HL-60 (cell line): ENCODE measurements at regions not wholly inside any gene's neighbourhood (a gene's known extent, or its start where the extent isn't known, plus 50 kb on each side); places are given as distances from the start of the nearest gene placed in this dataset.

Experiments
- DNase-seq, 2 experiments: peaks; one replicate each; pipeline ENCODE4 v3.0.0-alpha.2; 2010 to 2020; ENCODE audit warnings: low read depth in 1 of 2, low spot score in 1 of 2
- H3K27ac ChIP-seq: fragments of 250-450 bp; sonication (Bioruptor Pico); replicated peaks from 2 replicates; pipeline ENCODE4 v1.5.1; 2020; ENCODE audit warnings: mild to moderate bottlenecking, moderate library complexity
- H3K27me3 ChIP-seq: fragments of 250-450 bp; sonication (Bioruptor Pico); 2 replicates; pipeline ENCODE4 v1.5.1; 2021; ENCODE audit warnings: mild to moderate bottlenecking, moderate library complexity; ENCODE audit not compliant: insufficient read depth, poor library complexity, severe bottlenecking
- H3K4me3 ChIP-seq: replicated peaks from 2 replicates; pipeline ENCODE4 v1.5.1; 2011; ENCODE audit warnings: mild to moderate bottlenecking, control low read depth, low read length; ENCODE audit not compliant: insufficient read depth
- CTCF ChIP-seq: IDR thresholded peaks from one replicate; pipeline ENCODE4 v1.5.1; 2011; ENCODE audit warnings: low read length, control low read depth, inconsistent platforms; ENCODE audit not compliant: insufficient read depth
- GABPA ChIP-seq: IDR thresholded peaks from 2 replicates; pipeline ENCODE4 v1.6.1; 2012; ENCODE audit warnings: low read depth
- POLR2AphosphoS5 ChIP-seq: IDR thresholded peaks from 2 replicates; pipeline ENCODE4 v1.6.1; 2012; ENCODE audit warnings: low read depth
- SPI1 ChIP-seq: IDR thresholded peaks from 2 replicates; pipeline ENCODE4 v1.6.1; 2012; ENCODE audit warnings: low read depth, mild to moderate bottlenecking, borderline replicate concordance
- TF ChIP-seq, protein P1 (sequence below): IDR thresholded peaks from 2 replicates; pipeline ENCODE4 v1.6.1; 2012; ENCODE audit warnings: low read depth; ENCODE audit not compliant: insufficient replicate concordance

DNA sequence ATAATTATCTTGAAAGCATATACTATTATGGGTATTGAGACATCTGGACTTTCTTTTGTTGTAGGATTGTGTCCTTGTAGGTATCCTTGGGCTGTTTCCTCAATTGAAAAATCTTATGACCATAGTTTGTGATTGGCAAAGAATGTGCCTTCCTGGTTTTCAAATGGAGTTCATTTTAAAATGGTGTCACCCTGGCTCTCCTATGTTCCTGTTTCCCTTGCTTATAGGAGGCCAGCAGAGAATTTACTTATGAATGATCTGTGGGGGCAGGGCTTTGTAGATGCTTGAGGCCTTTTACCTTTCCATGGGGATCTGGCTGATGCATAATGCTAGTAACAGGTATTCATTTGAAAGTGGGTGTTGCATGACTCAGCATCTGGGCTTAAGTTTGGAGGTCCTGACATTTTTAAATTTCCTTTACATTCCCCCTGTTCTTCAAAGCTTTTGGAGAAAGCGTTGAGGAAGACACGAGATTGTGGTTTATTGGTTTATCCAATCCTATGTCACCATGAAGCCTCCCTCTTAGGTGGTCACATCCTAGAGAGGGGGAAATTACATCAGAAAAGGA lies 135.0 kb upstream of the PROKR2 start:
- Histone ChIP-seq H3K27me3 (peaks cover 6% of the 10 kb centered on the region), H3K27ac (no peak overlapping the region), H3K4me3 (no peak overlapping the region)
- TF ChIP-seq POLR2AphosphoS5 (no peak), SPI1 (no peak), CTCF (no peak), GABPA (no peak)
- TF ChIP-seq, protein P1, sequence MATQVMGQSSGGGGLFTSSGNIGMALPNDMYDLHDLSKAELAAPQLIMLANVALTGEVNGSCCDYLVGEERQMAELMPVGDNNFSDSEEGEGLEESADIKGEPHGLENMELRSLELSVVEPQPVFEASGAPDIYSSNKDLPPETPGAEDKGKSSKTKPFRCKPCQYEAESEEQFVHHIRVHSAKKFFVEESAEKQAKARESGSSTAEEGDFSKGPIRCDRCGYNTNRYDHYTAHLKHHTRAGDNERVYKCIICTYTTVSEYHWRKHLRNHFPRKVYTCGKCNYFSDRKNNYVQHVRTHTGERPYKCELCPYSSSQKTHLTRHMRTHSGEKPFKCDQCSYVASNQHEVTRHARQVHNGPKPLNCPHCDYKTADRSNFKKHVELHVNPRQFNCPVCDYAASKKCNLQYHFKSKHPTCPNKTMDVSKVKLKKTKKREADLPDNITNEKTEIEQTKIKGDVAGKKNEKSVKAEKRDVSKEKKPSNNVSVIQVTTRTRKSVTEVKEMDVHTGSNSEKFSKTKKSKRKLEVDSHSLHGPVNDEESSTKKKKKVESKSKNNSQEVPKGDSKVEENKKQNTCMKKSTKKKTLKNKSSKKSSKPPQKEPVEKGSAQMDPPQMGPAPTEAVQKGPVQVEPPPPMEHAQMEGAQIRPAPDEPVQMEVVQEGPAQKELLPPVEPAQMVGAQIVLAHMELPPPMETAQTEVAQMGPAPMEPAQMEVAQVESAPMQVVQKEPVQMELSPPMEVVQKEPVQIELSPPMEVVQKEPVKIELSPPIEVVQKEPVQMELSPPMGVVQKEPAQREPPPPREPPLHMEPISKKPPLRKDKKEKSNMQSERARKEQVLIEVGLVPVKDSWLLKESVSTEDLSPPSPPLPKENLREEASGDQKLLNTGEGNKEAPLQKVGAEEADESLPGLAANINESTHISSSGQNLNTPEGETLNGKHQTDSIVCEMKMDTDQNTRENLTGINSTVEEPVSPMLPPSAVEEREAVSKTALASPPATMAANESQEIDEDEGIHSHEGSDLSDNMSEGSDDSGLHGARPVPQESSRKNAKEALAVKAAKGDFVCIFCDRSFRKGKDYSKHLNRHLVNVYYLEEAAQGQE = no peak
- no peak for DNase-seq

DNA sequence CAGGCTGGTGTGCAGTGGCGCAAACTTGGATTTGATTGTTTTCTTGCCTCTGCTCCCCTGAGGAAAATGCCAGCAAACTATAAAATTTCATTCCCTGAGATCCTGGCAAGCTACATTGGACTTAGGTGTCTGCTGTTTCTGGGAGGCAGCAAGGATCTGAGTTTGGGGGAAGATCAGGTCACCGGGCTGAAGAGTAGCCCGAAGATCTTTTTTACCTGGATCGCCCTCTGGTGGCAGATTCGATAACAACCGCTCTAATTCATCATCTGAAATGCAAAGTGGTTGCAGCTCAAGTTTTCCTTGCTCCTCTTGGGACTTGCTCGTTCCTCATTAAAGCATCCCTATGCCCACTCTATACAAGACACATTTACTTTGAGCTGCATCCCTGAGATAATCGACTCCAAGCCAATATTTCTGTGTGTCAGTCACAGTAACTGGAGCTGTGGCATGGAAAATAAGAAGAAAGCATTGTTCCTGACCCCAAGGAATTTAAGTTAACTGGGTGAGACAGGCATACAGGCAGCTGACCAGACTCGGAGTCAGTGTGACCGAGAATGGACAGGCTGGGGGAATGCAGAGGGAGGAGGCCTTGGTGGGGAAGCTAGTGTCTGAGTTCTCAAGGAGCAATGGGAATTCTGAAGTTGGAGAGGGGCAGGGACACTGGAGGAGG lies 131.8 kb upstream of the PROKR2 start:
- Histone ChIP-seq H3K27ac (no peak overlapping the region), H3K27me3 (peaks cover 16% of the 10 kb centered on the region), H3K4me3 (no peak overlapping the region)
- peak; percentile 11 to 30 for DNase-seq
- no peak for TF ChIP-seq POLR2AphosphoS5
- peak; percentile 71 for TF ChIP-seq CTCF
- no peak for TF ChIP-seq GABPA
- TF ChIP-seq SPI1 = no peak
- TF ChIP-seq, protein P1 = no peak

DNA sequence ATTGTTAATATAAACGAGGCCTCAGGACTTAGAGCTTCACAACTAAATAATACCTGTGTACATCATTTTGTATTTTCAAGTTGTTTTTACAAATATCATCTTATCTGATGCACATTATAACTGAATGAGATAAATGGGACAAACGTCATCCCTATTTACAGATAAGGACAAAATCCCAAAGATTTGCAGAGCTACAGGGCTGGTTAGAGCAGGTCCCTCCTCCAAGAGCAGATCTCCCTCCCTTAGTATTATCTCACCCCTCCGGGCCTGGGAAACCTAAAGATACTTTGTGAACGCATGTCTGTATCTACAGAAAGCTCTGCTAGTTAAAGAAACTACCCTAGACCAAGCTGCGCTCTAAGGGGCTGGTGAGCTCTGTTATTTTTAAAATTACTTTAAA lies 130.4 kb upstream of the PROKR2 start:
- H3K4me3 ChIP-seq = no peak overlapping the region
- TF ChIP-seq, protein P1 = no peak
- TF ChIP-seq POLR2AphosphoS5 = no peak
- no peak for TF ChIP-seq CTCF
- no peak for TF ChIP-seq SPI1
- TF ChIP-seq GABPA = no peak
- H3K27ac ChIP-seq = no peak overlapping the region
- H3K27me3 ChIP-seq = peaks cover 16% of the 10 kb centered on the region
- DNase-seq = no peak
